Parathyroid adenoma (tissue), 2 donors: ENCODE measurements at regions not wholly inside any gene's neighbourhood (a gene's known extent, or its start where the extent isn't known, plus 50 kb on each side); places are given as distances from the start of the nearest gene placed in this dataset.

Experiments used
- H2AFZ ChIP-seq: fragments of 300-600 bp; sonication (generic); one replicate; pipeline ENCODE4 v1.7.0; 2017; ENCODE audit warnings: antibody characterized with exemption, mild to moderate bottlenecking
- H3K27ac ChIP-seq: fragments of 300-600 bp; sonication (generic); one replicate; pipeline ENCODE4 v1.7.0; 2017
- H3K27me3 ChIP-seq: fragments of 300-600 bp; sonication (generic); one replicate; pipeline ENCODE4 v1.7.0; 2017; ENCODE audit warnings: low read length; ENCODE audit not compliant: control insufficient read depth, insufficient read depth
- H3K36me3 ChIP-seq: fragments of 300-600 bp; sonication (generic); one replicate; pipeline ENCODE4 v1.7.0; 2017; ENCODE audit warnings: low read length; ENCODE audit not compliant: control insufficient read depth, insufficient read depth
- H3K4me1 ChIP-seq: fragments of 300-600 bp; sonication (generic); one replicate; pipeline ENCODE4 v1.7.0; 2017; ENCODE audit warnings: control low read depth
- H3K4me2 ChIP-seq: fragments of 300-600 bp; sonication (generic); one replicate; pipeline ENCODE4 v1.7.0; 2017; ENCODE audit warnings: low read length
- H3K4me3 ChIP-seq: fragments of 300-600 bp; sonication (generic); one replicate; pipeline ENCODE4 v1.7.0; 2017; ENCODE audit warnings: low read depth, low read length
- H3K79me2 ChIP-seq: fragments of 300-600 bp; sonication (generic); one replicate; pipeline ENCODE4 v1.7.0; 2017; ENCODE audit warnings: control low read depth
- H3K9ac ChIP-seq: fragments of 300-600 bp; sonication (generic); one replicate; pipeline ENCODE4 v1.7.0; 2017; ENCODE audit warnings: mild to moderate bottlenecking
- H3K9me3 ChIP-seq: fragments of 300-600 bp; sonication (generic); one replicate; pipeline ENCODE4 v1.7.0; 2017; ENCODE audit warnings: low read length; ENCODE audit not compliant: control insufficient read depth
- TF ChIP-seq, protein P1 (sequence below): fragments of 300-600 bp; sonication (generic); IDR thresholded peaks from one replicate; pipeline ENCODE4 v1.7.0; 2017; ENCODE audit warnings: antibody characterized with exemption, mild to moderate bottlenecking
- donor health status: primary hyperparathyroidism.

DNA sequence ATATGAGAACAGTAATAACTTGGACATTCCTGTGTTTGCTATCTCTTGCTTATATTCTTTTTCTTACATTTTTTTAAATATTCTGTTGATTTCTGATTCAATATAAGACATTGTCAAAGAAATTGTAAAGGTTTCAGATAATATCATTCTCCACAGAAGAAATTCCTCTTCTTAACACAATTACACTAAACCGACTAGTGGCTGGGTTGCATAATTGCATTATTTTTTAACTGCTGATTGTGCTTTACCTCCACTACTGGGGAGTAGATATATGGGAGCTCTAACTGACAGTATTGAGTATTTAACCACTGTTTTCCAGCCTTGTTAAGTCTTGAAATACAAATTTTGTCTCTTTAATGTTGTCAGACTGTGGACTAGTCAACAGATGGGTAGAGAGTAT is 723.8 kb upstream of the EDIL3 start:
- Histone ChIP-seq H3K9me3 (no peaks in the 10 kb centered on the region), H3K4me2 (no peak overlapping the region), H3K4me3 (no peak overlapping the region), H3K79me2 (no peaks in the 10 kb centered on the region), H3K27ac (no peak overlapping the region), H3K9ac (no peak overlapping the region), H3K27me3 (no peaks in the 10 kb centered on the region), H3K36me3 (no peaks in the 10 kb centered on the region), H3K4me1 (no peaks in the 10 kb centered on the region), H2AFZ (no peak overlapping the region)
- TF ChIP-seq, protein P1, sequence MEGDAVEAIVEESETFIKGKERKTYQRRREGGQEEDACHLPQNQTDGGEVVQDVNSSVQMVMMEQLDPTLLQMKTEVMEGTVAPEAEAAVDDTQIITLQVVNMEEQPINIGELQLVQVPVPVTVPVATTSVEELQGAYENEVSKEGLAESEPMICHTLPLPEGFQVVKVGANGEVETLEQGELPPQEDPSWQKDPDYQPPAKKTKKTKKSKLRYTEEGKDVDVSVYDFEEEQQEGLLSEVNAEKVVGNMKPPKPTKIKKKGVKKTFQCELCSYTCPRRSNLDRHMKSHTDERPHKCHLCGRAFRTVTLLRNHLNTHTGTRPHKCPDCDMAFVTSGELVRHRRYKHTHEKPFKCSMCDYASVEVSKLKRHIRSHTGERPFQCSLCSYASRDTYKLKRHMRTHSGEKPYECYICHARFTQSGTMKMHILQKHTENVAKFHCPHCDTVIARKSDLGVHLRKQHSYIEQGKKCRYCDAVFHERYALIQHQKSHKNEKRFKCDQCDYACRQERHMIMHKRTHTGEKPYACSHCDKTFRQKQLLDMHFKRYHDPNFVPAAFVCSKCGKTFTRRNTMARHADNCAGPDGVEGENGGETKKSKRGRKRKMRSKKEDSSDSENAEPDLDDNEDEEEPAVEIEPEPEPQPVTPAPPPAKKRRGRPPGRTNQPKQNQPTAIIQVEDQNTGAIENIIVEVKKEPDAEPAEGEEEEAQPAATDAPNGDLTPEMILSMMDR: no peak

DNA sequence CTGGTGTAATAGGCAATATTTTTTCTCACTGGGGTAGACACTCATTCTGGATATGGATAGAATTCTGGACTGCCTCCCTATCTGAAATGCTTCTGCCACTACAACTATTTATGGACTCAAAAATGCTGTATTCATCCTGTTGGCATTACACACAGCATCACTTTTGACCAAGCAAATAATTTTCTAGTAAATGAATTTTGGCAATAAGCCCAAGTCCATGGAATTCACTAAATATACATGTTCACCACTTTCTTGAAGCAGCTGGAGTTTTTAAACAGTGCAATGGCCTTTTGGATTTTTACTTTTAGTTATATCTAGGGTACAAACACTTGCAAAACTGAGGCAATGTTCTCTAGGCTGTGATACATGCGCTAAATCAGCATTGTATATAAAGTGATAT is 724.9 kb upstream of the EDIL3 start:
- no peak overlapping the region for H2AFZ ChIP-seq
- no peaks in the 10 kb centered on the region for H3K79me2 ChIP-seq
- H3K36me3 ChIP-seq: no peaks in the 10 kb centered on the region
- H3K4me1 ChIP-seq: no peaks in the 10 kb centered on the region
- no peak overlapping the region for H3K4me2 ChIP-seq
- H3K27me3 ChIP-seq: no peaks in the 10 kb centered on the region
- TF ChIP-seq, protein P1: no peak
- H3K4me3 ChIP-seq: no peak overlapping the region
- H3K27ac ChIP-seq: no peak overlapping the region
- no peak overlapping the region for H3K9ac ChIP-seq
- no peaks in the 10 kb centered on the region for H3K9me3 ChIP-seq

DNA sequence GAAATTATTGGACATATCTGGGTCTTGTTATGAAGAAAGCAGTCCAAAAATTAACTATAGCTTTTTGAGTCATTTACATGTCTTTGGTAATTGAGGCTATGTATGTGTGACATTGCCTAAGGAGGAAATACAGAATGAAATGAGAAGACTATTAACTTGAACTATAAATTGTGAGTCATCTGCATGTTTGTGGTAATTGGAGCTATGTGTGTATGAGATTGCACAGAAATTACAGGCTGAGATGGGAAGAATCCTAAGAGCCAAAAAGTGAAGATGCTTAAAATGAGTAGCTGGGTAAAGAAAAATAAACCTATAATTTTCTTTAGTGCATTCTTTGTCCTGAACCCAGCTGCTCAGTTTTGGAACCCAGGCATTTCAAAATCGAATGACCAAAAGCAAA is 747.6 kb upstream of the EDIL3 start:
- H3K36me3 ChIP-seq: no peaks in the 10 kb centered on the region
- H3K4me2 ChIP-seq: no peak overlapping the region
- no peaks in the 10 kb centered on the region for H3K27me3 ChIP-seq
- no peak overlapping the region for H3K9ac ChIP-seq
- no peak overlapping the region for H3K27ac ChIP-seq
- H3K9me3 ChIP-seq: no peaks in the 10 kb centered on the region
- H3K4me3 ChIP-seq: no peak overlapping the region
- no peaks in the 10 kb centered on the region for H3K79me2 ChIP-seq
- TF ChIP-seq, protein P1: no peak
- H3K4me1 ChIP-seq: no peaks in the 10 kb centered on the region
- no peak overlapping the region for H2AFZ ChIP-seq

DNA sequence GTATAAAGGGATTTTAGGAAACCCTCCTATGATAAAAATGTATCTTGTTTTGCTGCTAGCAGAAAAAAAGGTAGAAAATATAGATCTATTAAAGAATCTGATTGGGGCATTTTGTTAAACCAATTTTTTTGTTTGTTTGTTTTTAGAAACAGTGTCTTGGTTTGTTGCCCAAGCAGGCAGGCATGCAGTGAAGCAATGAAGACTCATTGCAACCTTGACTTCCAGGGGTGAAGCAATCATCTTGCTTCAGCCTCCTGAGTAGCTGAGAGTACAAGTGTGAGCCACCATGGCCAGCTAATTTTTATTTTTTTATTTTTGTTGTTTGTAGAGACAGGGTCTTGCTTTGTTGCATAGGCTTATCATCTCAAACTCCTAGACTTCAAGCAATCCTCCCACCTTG is 755.8 kb upstream of the EDIL3 start:
- H3K27me3 ChIP-seq: no peaks in the 10 kb centered on the region
- no peaks in the 10 kb centered on the region for H3K9me3 ChIP-seq
- no peaks in the 10 kb centered on the region for H3K79me2 ChIP-seq
- H3K27ac ChIP-seq: no peak overlapping the region
- no peak overlapping the region for H3K4me3 ChIP-seq
- H3K4me2 ChIP-seq: no peak overlapping the region
- TF ChIP-seq, protein P1: no peak
- no peaks in the 10 kb centered on the region for H3K36me3 ChIP-seq
- H3K9ac ChIP-seq: no peak overlapping the region
- H2AFZ ChIP-seq: no peak overlapping the region
- H3K4me1 ChIP-seq: no peaks in the 10 kb centered on the region

DNA sequence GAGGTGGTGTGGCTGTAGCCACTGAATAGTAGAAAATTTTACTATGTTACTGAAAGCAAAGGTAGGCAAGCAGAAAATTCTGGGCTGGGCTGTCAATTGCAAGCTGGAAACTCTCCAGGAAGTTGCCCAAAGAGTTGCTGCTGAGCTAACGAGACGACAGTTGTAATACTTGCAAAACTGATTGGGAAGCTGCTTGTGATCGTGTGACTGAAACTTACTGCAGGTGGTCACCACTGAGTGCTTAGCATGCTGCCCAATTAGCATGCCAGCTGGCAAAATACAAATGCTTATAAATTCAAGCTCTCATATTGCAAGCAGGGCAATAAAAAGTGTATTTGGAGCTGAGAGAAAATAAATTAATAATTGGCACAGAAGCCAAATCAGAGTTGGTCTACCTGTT is 758.5 kb upstream of the EDIL3 start:
- no peaks in the 10 kb centered on the region for H3K4me1 ChIP-seq
- H3K27me3 ChIP-seq: no peaks in the 10 kb centered on the region
- H3K79me2 ChIP-seq: no peaks in the 10 kb centered on the region
- no peaks in the 10 kb centered on the region for H3K9me3 ChIP-seq
- TF ChIP-seq, protein P1: no peak
- no peak overlapping the region for H3K9ac ChIP-seq
- H3K27ac ChIP-seq: no peak overlapping the region
- no peaks in the 10 kb centered on the region for H3K36me3 ChIP-seq
- H3K4me2 ChIP-seq: no peak overlapping the region
- H3K4me3 ChIP-seq: no peak overlapping the region
- no peak overlapping the region for H2AFZ ChIP-seq
